ENCODE measurements at regions not wholly inside any gene's neighbourhood (a gene's known extent, or its start where the extent isn't known, plus 50 kb on each side); places are given as distances from the start of the nearest gene placed in this dataset.

GRCh38 chr4:20444599-20445337 is 193.1 kb downstream of the SLIT2 start:
- no peaks in the 10 kb centered on the region for H3K4me1 ChIP-seq
- no peaks in the 10 kb centered on the region for H3K36me3 ChIP-seq
- intact Hi-C loops (cut with DNase I): no loop called here
- H3K9ac ChIP-seq (ENCODE audit: low read depth in 2 of 2, low read length in 2 of 2): no peak overlapping the region
- H3K27ac ChIP-seq: no peak overlapping the region
- DNase-seq: no peak
- no peak for TF ChIP-seq CTCF (IDR thresholded peaks at IDR 0.05)
- no peaks in the 10 kb centered on the region for H3K27me3 ChIP-seq
- no peak overlapping the region for H3K4me3 ChIP-seq
- H3K9me3 ChIP-seq: no peaks in the 10 kb centered on the region

- Histone ChIP-seq H3K9ac (ENCODE audit: low read depth in 2 of 2, low read length in 2 of 2) (no peak overlapping the region), H3K4me1 (no peaks in the 10 kb centered on the region), H3K9me3 (no peaks in the 10 kb centered on the region), H3K27ac (no peak overlapping the region), H3K27me3 (no peaks in the 10 kb centered on the region), H3K4me3 (no peak overlapping the region), H3K36me3 (no peaks in the 10 kb centered on the region)
- intact Hi-C loops (cut with DNase I): no loop called here
- DNase-seq: no peak
- TF ChIP-seq CTCF (IDR thresholded peaks at IDR 0.05): no peak
Observed at GRCh38 chr4:20445933-20446723, 194.4 kb downstream of the SLIT2 start.

- no peak overlapping the region for H3K27ac ChIP-seq
- H3K27me3 ChIP-seq: no peaks in the 10 kb centered on the region
- no peaks in the 10 kb centered on the region for H3K4me1 ChIP-seq
- H3K36me3 ChIP-seq: no peaks in the 10 kb centered on the region
- no peaks in the 10 kb centered on the region for H3K9me3 ChIP-seq
- no peak overlapping the region for H3K4me3 ChIP-seq
- TF ChIP-seq CTCF (IDR thresholded peaks at IDR 0.05): no peak
- intact Hi-C loops (cut with DNase I): no loop called here
- no peak overlapping the region for H3K9ac ChIP-seq (ENCODE audit: low read depth in 2 of 2, low read length in 2 of 2)
- no peak for DNase-seq
Observed at GRCh38 chr4:20447103-20447502, 195.4 kb downstream of the SLIT2 start.

- Histone ChIP-seq H3K36me3 (no peaks in the 10 kb centered on the region), H3K4me3 (no peak overlapping the region), H3K27ac (no peak overlapping the region), H3K4me1 (no peaks in the 10 kb centered on the region), H3K9me3 (no peaks in the 10 kb centered on the region), H3K27me3 (no peaks in the 10 kb centered on the region), H3K9ac (ENCODE audit: low read depth in 2 of 2, low read length in 2 of 2) (no peak overlapping the region)
- no peak for TF ChIP-seq CTCF (IDR thresholded peaks at IDR 0.05)
- intact Hi-C loops (cut with DNase I): no loop called here
- DNase-seq: no peak
Observed at GRCh38 chr4:20451986-20452385, 200.3 kb downstream of the SLIT2 start.

- no peak overlapping the region for H3K27ac ChIP-seq
- no peak for TF ChIP-seq CTCF (IDR thresholded peaks at IDR 0.05)
Observed at GRCh38 chr4:20454515-20454914, 202.8 kb downstream of the SLIT2 start.

More at GRCh38 chr4:20454515-20454914, 202.8 kb downstream of the SLIT2 start:
- H3K9me3 ChIP-seq: no peaks in the 10 kb centered on the region
- intact Hi-C loops (cut with DNase I): no loop called here
- no peaks in the 10 kb centered on the region for H3K27me3 ChIP-seq
- H3K4me1 ChIP-seq: no peaks in the 10 kb centered on the region
- no peak for DNase-seq
- H3K9ac ChIP-seq (ENCODE audit: low read depth in 2 of 2, low read length in 2 of 2): no peak overlapping the region
- no peak overlapping the region for H3K4me3 ChIP-seq
- no peaks in the 10 kb centered on the region for H3K36me3 ChIP-seq

Data from colonic mucosa (tissue), 4 donors.